SU-DHL-6 (cell line): ENCODE measurements at regions not wholly inside any gene's neighbourhood (a gene's known extent, or its start where the extent isn't known, plus 50 kb on each side); places are given as distances from the start of the nearest gene placed in this dataset.

Source experiments
- H2AFZ ChIP-seq: fragments of 200-600 bp; sonication (generic); 2 replicates; pipeline ENCODE4 v1.6.1; 2014; ENCODE audit warnings: low read depth, mild to moderate bottlenecking, moderate library complexity, mixed read lengths, antibody characterized with exemption, low read length; ENCODE audit not compliant: severe bottlenecking
- H3F3A ChIP-seq: fragments of 200-600 bp; shearing (Covaris generic); 2 replicates; pipeline ENCODE4 v1.6.0; 2016; ENCODE audit warnings: antibody characterized with exemption, mild to moderate bottlenecking; ENCODE audit not compliant: insufficient read depth
- H3K27ac ChIP-seq: fragments of 200-600 bp; sonication (generic); 2 replicates; pipeline ENCODE4 v1.5.1; 2016; ENCODE audit warnings: low read depth, mild to moderate bottlenecking, low read length, moderate library complexity, mixed read lengths
- H3K27me3 ChIP-seq: fragments of 200-600 bp; sonication (generic), shearing (Covaris generic); 2 replicates; pipeline ENCODE4 v1.6.0; 2014; ENCODE audit warnings: mild to moderate bottlenecking, low read length
- H3K36me3 ChIP-seq: fragments of 200-600 bp; sonication (generic); 2 replicates; pipeline ENCODE4 v1.6.1; 2014; ENCODE audit warnings: mild to moderate bottlenecking, low read length, mixed read lengths
- H3K4me2 ChIP-seq: fragments of 300-600, 200-600 bp; shearing (Covaris generic), sonication (generic); 2 replicates; pipeline ENCODE4 v1.6.0; 2014; ENCODE audit warnings: low read length, low read depth, mild to moderate bottlenecking; ENCODE audit not compliant: poor library complexity, severe bottlenecking
- H3K4me3 ChIP-seq: fragments of 200-600 bp; sonication (generic); 2 replicates; pipeline ENCODE4 v1.5.1; 2014; ENCODE audit warnings: antibody characterized with exemption, low read length, mild to moderate bottlenecking, mixed read lengths; ENCODE audit not compliant: insufficient read depth, poor library complexity, severe bottlenecking
- H3K79me2 ChIP-seq: fragments of 200-600 bp; sonication (generic); 2 replicates; pipeline ENCODE4 v1.6.1; 2014; ENCODE audit warnings: mild to moderate bottlenecking, low read length, moderate library complexity; ENCODE audit not compliant: insufficient read depth
- H3K9ac ChIP-seq: fragments of 200-600 bp; sonication (generic); 2 replicates; pipeline ENCODE4 v1.7.0; 2014; ENCODE audit warnings: mild to moderate bottlenecking, low read length
- H3K9me2 ChIP-seq: fragments of 200-600 bp; sonication (generic); replicated peaks from 2 replicates; pipeline ENCODE4 v1.6.1; 2014; ENCODE audit warnings: low read length; ENCODE audit not compliant: insufficient read depth
- H3K9me3 ChIP-seq: fragments of 200-600 bp; sonication (generic); 2 replicates; pipeline ENCODE4 v1.6.1; 2014; ENCODE audit warnings: low read length, mixed read lengths; ENCODE audit not compliant: insufficient read depth
- H4K20me1 ChIP-seq: fragments of 200-600 bp; sonication (generic); 2 replicates; pipeline ENCODE4 v1.6.1; 2014; ENCODE audit warnings: low read depth, mild to moderate bottlenecking, antibody characterized with exemption, low read length, moderate library complexity, mixed read lengths
- CTCF ChIP-seq: fragments of 200-600 bp; sonication (generic); IDR thresholded peaks from one replicate; pipeline ENCODE4 v1.5.1; 2017; ENCODE audit warnings: antibody characterized with exemption, mild to moderate bottlenecking, low read length, moderate library complexity; ENCODE audit not compliant: insufficient read depth, poor library complexity, severe bottlenecking
- EZH2phosphoT487 ChIP-seq: fragments of 200-600 bp; sonication (generic), shearing (Covaris generic); conservative IDR thresholded peaks from 2 replicates; pipeline ENCODE4 v1.6.1; 2018; ENCODE audit warnings: mild to moderate bottlenecking, antibody characterized with exemption, low read length, moderate library complexity, mixed read lengths

- no peaks in the 10 kb centered on the region for H3K9me2 ChIP-seq
- H3K9me3 ChIP-seq: no peaks in the 10 kb centered on the region
- no peak overlapping the region for H3K4me3 ChIP-seq
- H3K4me2 ChIP-seq: no peak overlapping the region
- no peak for TF ChIP-seq CTCF
- TF ChIP-seq EZH2phosphoT487: no peak
- H3K27ac ChIP-seq: no peak overlapping the region
- H3K79me2 ChIP-seq: no peaks in the 10 kb centered on the region
- H2AFZ ChIP-seq: no peak overlapping the region
- no peaks in the 10 kb centered on the region for H3F3A ChIP-seq
- H3K36me3 ChIP-seq: no peaks in the 10 kb centered on the region
- no peaks in the 10 kb centered on the region for H3K27me3 ChIP-seq
- H4K20me1 ChIP-seq: no peaks in the 10 kb centered on the region
- no peak overlapping the region for H3K9ac ChIP-seq
Observed at GRCh38 chr20:19851861-19852260, 93.8 kb downstream of the RIN2 start.

DNA sequence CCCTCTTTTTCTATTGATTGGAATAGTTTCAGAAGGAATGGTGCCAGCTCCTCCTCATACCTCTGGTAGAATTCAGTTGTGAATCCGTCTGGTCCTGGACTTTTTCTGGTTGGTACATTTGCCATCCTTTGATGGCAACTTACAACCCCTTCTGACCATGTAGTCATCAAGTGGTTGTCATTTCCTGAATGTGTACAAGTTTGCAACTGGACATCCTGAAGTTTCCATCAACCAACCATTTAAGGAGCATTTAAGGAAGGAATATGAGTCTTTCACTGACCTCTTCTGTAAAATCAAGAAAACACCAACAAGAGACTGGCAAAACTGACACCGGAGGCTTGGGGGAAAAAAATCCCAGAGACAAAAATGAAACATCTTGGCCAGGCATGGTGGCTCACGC lies 97.4 kb downstream of the RIN2 start:
- Histone ChIP-seq H3K27ac (no peak overlapping the region), H3K9me2 (no peaks in the 10 kb centered on the region), H3K9ac (no peak overlapping the region), H3K9me3 (no peaks in the 10 kb centered on the region), H4K20me1 (no peaks in the 10 kb centered on the region), H3K79me2 (no peaks in the 10 kb centered on the region), H2AFZ (no peak overlapping the region), H3K4me2 (no peak overlapping the region), H3K4me3 (no peak overlapping the region), H3K36me3 (no peaks in the 10 kb centered on the region), H3F3A (no peaks in the 10 kb centered on the region), H3K27me3 (no peaks in the 10 kb centered on the region)
- TF ChIP-seq EZH2phosphoT487 (no peak), CTCF (no peak)

GRCh38 chr20:19858466-19859371 lies 100.7 kb downstream of the RIN2 start:
- Histone ChIP-seq H4K20me1 (no peaks in the 10 kb centered on the region), H3K9me2 (no peaks in the 10 kb centered on the region), H3K9ac (no peak overlapping the region), H3K9me3 (no peaks in the 10 kb centered on the region), H3K27ac (no peak overlapping the region), H3K79me2 (no peaks in the 10 kb centered on the region), H3K27me3 (no peaks in the 10 kb centered on the region), H3K36me3 (no peaks in the 10 kb centered on the region), H3F3A (no peaks in the 10 kb centered on the region), H3K4me2 (no peak overlapping the region), H3K4me3 (no peak overlapping the region), H2AFZ (no peak overlapping the region)
- TF ChIP-seq CTCF: no peak
- TF ChIP-seq EZH2phosphoT487: no peak
